Naive thymus-derived CD8-positive, alpha-beta T cell (primary cell): ENCODE measurements at regions not wholly inside any gene's neighbourhood (a gene's known extent, or its start where the extent isn't known, plus 50 kb on each side); places are given as distances from the start of the nearest gene placed in this dataset.
"Not testable (repeated sequence)": the region's sequence is repeated elsewhere in the genome, so short reads cannot be mapped to it uniquely, and the experiment has no call there.

Experiments
- ATAC-seq, 2 donors: fragments of 150-1000 bp; cut with Tn5 transposase in 1 of 2; sonication (Bioruptor Pico), chemical (Tn5 transposase) in 1 of 2; 1 replicate in 1 of 2; 2 replicates in 1 of 2; pipeline ENCODE4 v1.10.0; 2021; ENCODE audit warnings: mild to moderate bottlenecking in 2 of 2, moderate library complexity in 2 of 2
- POLR2A ChIA-PET: fragments of 350-600 bp; sonication (Branson Sonifier 250); formaldehyde crosslinking; loops from one replicate; lab custom pipeline; 2021; ENCODE audit warnings: antibody characterized with exemption; lab: Charles Lee
- DNase-seq, 10 donors: peaks; one replicate each; pipeline versions ENCODE4 v3.0.0 to v3.0.0-alpha.2; 2020 to 2022
- H3K27ac Mint-ChIP-seq, 10 donors: one replicate each; pipeline ENCODE4 v1.8.0; 2020 to 2022; ENCODE audit warnings: mild to moderate bottlenecking in 10 of 10, mixed read lengths in 10 of 10, moderate library complexity in 4 of 10, inconsistent platforms in 1 of 10
- H3K27me3 Mint-ChIP-seq, 5 donors: one replicate each; pipeline ENCODE4 v1.8.0; 2021 to 2022; ENCODE audit warnings: mixed read lengths in 5 of 5
- H3K36me3 Mint-ChIP-seq, 3 donors: one replicate each; pipeline ENCODE4 v1.8.0; 2020 to 2022; ENCODE audit warnings: mixed read lengths in 3 of 3, mild to moderate bottlenecking in 2 of 3, inconsistent platforms in 1 of 3
- H3K4me1 Mint-ChIP-seq, 4 donors: one replicate each; pipeline ENCODE4 v1.8.0; 2021 to 2022; ENCODE audit warnings: mixed read lengths in 4 of 4
- H3K4me3 Mint-ChIP-seq, 10 donors: one replicate each; pipeline ENCODE4 v1.8.0; 2020 to 2022; ENCODE audit warnings: mild to moderate bottlenecking in 10 of 10, mixed read lengths in 10 of 10, moderate library complexity in 6 of 10, inconsistent platforms in 1 of 10
- H3K9me3 Mint-ChIP-seq, 9 donors: one replicate each; pipeline ENCODE4 v1.8.0; 2020 to 2022; ENCODE audit warnings: mixed read lengths in 9 of 9, mild to moderate bottlenecking in 3 of 9, inconsistent platforms in 1 of 9, moderate library complexity in 1 of 9

- POLR2A ChIA-PET = no interaction called here
- peaks cover 0 to 8% (median 5%) of the 10 kb centered on the region in 3 donors for H3K36me3 Mint-ChIP-seq
- ATAC-seq = no peak
- no peak overlapping the region for H3K4me3 Mint-ChIP-seq
- H3K27ac Mint-ChIP-seq = no peak overlapping the region
- peaks cover 0 to 33% (median 19%) of the 10 kb centered on the region in 9 donors for H3K9me3 Mint-ChIP-seq
- no peaks in the 10 kb centered on the region for H3K27me3 Mint-ChIP-seq
- H3K4me1 Mint-ChIP-seq = no peaks in the 10 kb centered on the region
- no peak for DNase-seq
Observed at GRCh38 chr18:38534073-38534472, 968.5 kb upstream of the CELF4 start.

- no peak for ATAC-seq
- Mint-ChIP-seq H3K4me3 (no peak overlapping the region), H3K27me3 (no peaks in the 10 kb centered on the region), H3K9me3 (no peaks in the 10 kb centered on the region), H3K36me3 (no peaks in the 10 kb centered on the region), H3K27ac (no peak overlapping the region), H3K4me1 (peaks cover 0 to 10% (median 0%) of the 10 kb centered on the region in 4 donors)
- DNase-seq = no peak
- POLR2A ChIA-PET = no interaction called here
Observed at GRCh38 chr18:38526922-38527321, 961.3 kb upstream of the CELF4 start.

GRCh38 chr18:38525039-38525438, 959.4 kb upstream of the CELF4 start:
- no peak for ATAC-seq
- H3K9me3 Mint-ChIP-seq = no peaks in the 10 kb centered on the region
- H3K36me3 Mint-ChIP-seq = no peaks in the 10 kb centered on the region
- no peak for DNase-seq
- no peak overlapping the region for H3K4me3 Mint-ChIP-seq
- H3K27me3 Mint-ChIP-seq = no peaks in the 10 kb centered on the region
- peaks cover 0 to 10% (median 0%) of the 10 kb centered on the region in 4 donors for H3K4me1 Mint-ChIP-seq
- POLR2A ChIA-PET = no interaction called here
- no peak overlapping the region for H3K27ac Mint-ChIP-seq

GRCh38 chr18:38520786-38521185, 955.2 kb upstream of the CELF4 start:
- H3K27me3 Mint-ChIP-seq = no peaks in the 10 kb centered on the region
- POLR2A ChIA-PET = no interaction called here
- no peaks in the 10 kb centered on the region for H3K9me3 Mint-ChIP-seq
- peaks cover 0 to 2% (median 0%) of the 10 kb centered on the region in 3 donors for H3K36me3 Mint-ChIP-seq
- H3K4me3 Mint-ChIP-seq = no peak overlapping the region
- H3K4me1 Mint-ChIP-seq = peaks cover 0 to 10% (median 0%) of the 10 kb centered on the region in 4 donors
- DNase-seq (no peak), ATAC-seq (no peak)
- H3K27ac Mint-ChIP-seq = no peak overlapping the region

- no peak overlapping the region for H3K4me3 Mint-ChIP-seq
- peaks cover 0 to 5% (median 0%) of the 10 kb centered on the region in 5 donors for H3K27me3 Mint-ChIP-seq
- POLR2A ChIA-PET = no interaction called here
- H3K9me3 Mint-ChIP-seq = peaks cover 0 to 8% (median 0%) of the 10 kb centered on the region in 9 donors
- ATAC-seq = no peak
- no peak for DNase-seq
- H3K36me3 Mint-ChIP-seq = no peaks in the 10 kb centered on the region
- H3K27ac Mint-ChIP-seq = no peak overlapping the region
- H3K4me1 Mint-ChIP-seq = no peaks in the 10 kb centered on the region
Observed at GRCh38 chr18:38502539-38502938, 936.9 kb upstream of the CELF4 start.

- peaks cover 0 to 8% (median 0%) of the 10 kb centered on the region in 9 donors for H3K9me3 Mint-ChIP-seq
- no peak for DNase-seq
- ATAC-seq = no peak
- H3K27me3 Mint-ChIP-seq = peaks cover 0 to 4% (median 0%) of the 10 kb centered on the region in 5 donors
- no peak overlapping the region for H3K27ac Mint-ChIP-seq
- no peaks in the 10 kb centered on the region for H3K36me3 Mint-ChIP-seq
- H3K4me3 Mint-ChIP-seq = no peak overlapping the region
- H3K4me1 Mint-ChIP-seq = peaks cover 0 to 1% (median 0%) of the 10 kb centered on the region in 4 donors
- POLR2A ChIA-PET = no interaction called here
Observed at GRCh38 chr18:38497266-38497665, 931.7 kb upstream of the CELF4 start.

GRCh38 chr18:38496222-38496793, 930.7 kb upstream of the CELF4 start:
- H3K27ac Mint-ChIP-seq = no peak overlapping the region
- peaks cover 0 to 8% (median 0%) of the 10 kb centered on the region in 9 donors for H3K9me3 Mint-ChIP-seq
- H3K36me3 Mint-ChIP-seq = no peaks in the 10 kb centered on the region
- no peak overlapping the region for H3K4me3 Mint-ChIP-seq
- POLR2A ChIA-PET = no interaction called here
- H3K27me3 Mint-ChIP-seq = peaks cover 0 to 4% (median 0%) of the 10 kb centered on the region in 5 donors
- no peak for DNase-seq
- peaks cover 0 to 1% (median 0%) of the 10 kb centered on the region in 4 donors for H3K4me1 Mint-ChIP-seq
- ATAC-seq = no peak

GRCh38 chr18:38494065-38494464, 928.5 kb upstream of the CELF4 start:
- H3K27ac Mint-ChIP-seq = no peak overlapping the region
- H3K36me3 Mint-ChIP-seq = no peaks in the 10 kb centered on the region
- peaks cover 0 to 7% (median 0%) of the 10 kb centered on the region in 9 donors for H3K9me3 Mint-ChIP-seq
- H3K27me3 Mint-ChIP-seq = peaks cover 0 to 7% (median 0%) of the 10 kb centered on the region in 5 donors
- DNase-seq = no peak
- no peak overlapping the region for H3K4me3 Mint-ChIP-seq
- POLR2A ChIA-PET = no interaction called here
- H3K4me1 Mint-ChIP-seq = peaks cover 0 to 1% (median 0%) of the 10 kb centered on the region in 4 donors
- no peak for ATAC-seq

GRCh38 chr18:38491195-38491594, 925.6 kb upstream of the CELF4 start:
- no peak overlapping the region for H3K27ac Mint-ChIP-seq
- no peak for DNase-seq
- no peak overlapping the region for H3K4me3 Mint-ChIP-seq
- no peaks in the 10 kb centered on the region for H3K9me3 Mint-ChIP-seq
- peaks cover 0 to 1% (median 0%) of the 10 kb centered on the region in 4 donors for H3K4me1 Mint-ChIP-seq
- POLR2A ChIA-PET = no interaction called here
- peaks cover 0 to 3% (median 0%) of the 10 kb centered on the region in 5 donors for H3K27me3 Mint-ChIP-seq
- ATAC-seq = no peak
- H3K36me3 Mint-ChIP-seq = no peaks in the 10 kb centered on the region

- H3K27ac Mint-ChIP-seq, DNase-seq, ATAC-seq, H3K4me1 Mint-ChIP-seq, H3K9me3 Mint-ChIP-seq, H3K4me3 Mint-ChIP-seq, H3K36me3 Mint-ChIP-seq, H3K27me3 Mint-ChIP-seq, POLR2A ChIA-PET: not testable (repeated sequence)
Observed at GRCh38 chr18:38489721-38490120, 924.1 kb upstream of the CELF4 start.

GRCh38 chr18:38487521-38487920, 921.9 kb upstream of the CELF4 start:
- H3K36me3 Mint-ChIP-seq = no peaks in the 10 kb centered on the region
- no peak for DNase-seq
- H3K27me3 Mint-ChIP-seq = peaks cover 0 to 3% (median under 1%) of the 10 kb centered on the region in 5 donors
- POLR2A ChIA-PET = no interaction called here
- H3K4me3 Mint-ChIP-seq = no peak overlapping the region
- H3K27ac Mint-ChIP-seq = no peak overlapping the region
- no peak for ATAC-seq
- H3K9me3 Mint-ChIP-seq = peaks cover 0 to under 1% (median 0%) of the 10 kb centered on the region in 9 donors
- H3K4me1 Mint-ChIP-seq = no peaks in the 10 kb centered on the region

GRCh38 chr18:38483326-38483725, 917.7 kb upstream of the CELF4 start:
- Mint-ChIP-seq H3K27ac (no peak overlapping the region), H3K4me1 (no peaks in the 10 kb centered on the region), H3K4me3 (no peak overlapping the region), H3K27me3 (peaks cover 2 to 10% (median 4%) of the 10 kb centered on the region in 5 donors), H3K9me3 (peaks cover 0 to 17% (median 6%) of the 10 kb centered on the region in 9 donors), H3K36me3 (peaks cover 0 to 3% (median 0%) of the 10 kb centered on the region in 3 donors)
- POLR2A ChIA-PET = no interaction called here
- ATAC-seq (no peak), DNase-seq (no peak)

GRCh38 chr18:38481576-38481975, 916.0 kb upstream of the CELF4 start:
- Mint-ChIP-seq H3K27ac (no peak overlapping the region), H3K27me3 (peaks cover 2 to 10% (median 4%) of the 10 kb centered on the region in 5 donors), H3K4me1 (no peaks in the 10 kb centered on the region), H3K9me3 (peaks cover 0 to 17% (median 6%) of the 10 kb centered on the region in 9 donors), H3K36me3 (peaks cover 0 to 3% (median 0%) of the 10 kb centered on the region in 3 donors), H3K4me3 (no peak overlapping the region)
- ATAC-seq (no peak), DNase-seq (no peak)
- POLR2A ChIA-PET = no interaction called here

- H3K9me3 Mint-ChIP-seq = peaks cover 0 to 17% (median 4%) of the 10 kb centered on the region in 9 donors
Observed at GRCh38 chr18:38475686-38476085, 910.1 kb upstream of the CELF4 start.

More at GRCh38 chr18:38475686-38476085, 910.1 kb upstream of the CELF4 start:
- peaks cover 0 to 3% (median 0%) of the 10 kb centered on the region in 3 donors for H3K36me3 Mint-ChIP-seq
- DNase-seq (no peak), ATAC-seq (no peak)
- POLR2A ChIA-PET = no interaction called here
- no peak overlapping the region for H3K27ac Mint-ChIP-seq
- no peak overlapping the region for H3K4me3 Mint-ChIP-seq
- no peaks in the 10 kb centered on the region for H3K4me1 Mint-ChIP-seq
- H3K27me3 Mint-ChIP-seq = no peaks in the 10 kb centered on the region
